NCI-H1417 (cell line): ENCODE measurements at regions not wholly inside any gene's neighbourhood (a gene's known extent, or its start where the extent isn't known, plus 50 kb on each side); places are given as distances from the start of the nearest gene placed in this dataset.

Source experiments
- DNase-seq, 3 experiments: peaks; one replicate each; lab custom pipeline; 2025; lab: John Stamatoyannopoulos, UW

GRCh38 chr1:5009376-5010065, 355.1 kb downstream of the AJAP1 start:
- no peak for DNase-seq

DNA sequence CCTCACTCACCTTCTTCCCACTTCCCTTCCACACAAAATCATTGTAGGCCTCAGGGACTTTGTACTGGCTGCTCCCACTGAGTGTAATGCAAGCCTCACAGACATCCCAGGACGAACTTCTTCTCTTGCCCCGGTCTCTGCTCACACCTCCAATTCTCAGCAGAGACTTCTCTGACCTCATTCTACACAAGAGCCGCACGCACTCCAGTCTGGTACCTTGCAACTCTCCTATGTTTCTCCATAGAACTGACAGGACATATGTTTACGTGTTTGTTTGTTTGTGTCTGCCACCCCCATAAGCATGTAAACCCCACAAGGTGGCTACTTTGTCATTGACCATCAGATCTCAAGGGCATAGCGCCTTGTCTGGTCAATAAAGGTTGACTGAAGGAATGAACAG, 350.8 kb downstream of the AJAP1 start:
- DNase-seq, result no peak

GRCh38 chr1:5002676-5003075, 348.3 kb downstream of the AJAP1 start:
- DNase-seq, result no peak

DNA sequence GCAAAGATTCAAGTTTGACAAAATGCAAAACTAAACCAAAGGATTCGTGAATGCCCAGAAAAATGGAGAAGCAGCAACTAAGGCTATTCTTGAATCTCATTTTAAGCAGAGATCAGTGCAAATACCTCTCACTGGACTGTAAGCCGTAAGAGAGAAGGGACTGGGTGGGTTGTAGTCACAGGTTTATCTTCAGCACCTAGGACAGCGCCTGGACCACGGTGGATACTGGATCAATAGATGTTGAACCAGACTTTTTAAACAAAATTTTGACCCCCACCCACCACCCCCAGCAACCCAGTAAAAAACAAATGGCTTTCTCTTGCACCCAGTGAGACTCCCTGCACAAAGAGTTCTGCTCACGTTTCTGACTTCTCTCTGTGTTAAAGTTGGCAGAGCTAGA, 347.1 kb downstream of the AJAP1 start:
- no peak for DNase-seq

GRCh38 chr1:4986306-4986705, 331.9 kb downstream of the AJAP1 start:
- no peak for DNase-seq

DNA sequence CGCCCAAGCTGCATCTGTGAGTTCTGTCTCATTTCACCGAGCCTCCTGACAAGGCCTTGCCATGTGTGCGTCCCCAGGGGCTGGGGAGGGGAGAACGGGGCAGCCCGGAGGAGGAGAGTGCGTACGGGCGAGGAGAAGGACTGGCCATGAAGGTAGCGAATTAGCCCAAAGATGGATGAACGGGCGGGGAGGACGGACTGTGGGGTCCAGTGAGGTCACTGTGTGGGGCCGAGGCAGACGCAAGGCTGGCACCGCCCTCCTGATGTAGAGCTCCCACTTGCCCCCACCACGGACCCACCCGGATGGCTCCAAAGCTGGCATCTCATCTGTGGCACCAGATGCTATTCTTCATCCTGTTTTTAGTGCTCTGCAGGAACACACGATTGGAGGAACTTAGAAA, 330.4 kb downstream of the AJAP1 start:
- DNase-seq, result no peak

GRCh38 chr1:4980211-4980610, 325.8 kb downstream of the AJAP1 start:
- no peak for DNase-seq

DNA sequence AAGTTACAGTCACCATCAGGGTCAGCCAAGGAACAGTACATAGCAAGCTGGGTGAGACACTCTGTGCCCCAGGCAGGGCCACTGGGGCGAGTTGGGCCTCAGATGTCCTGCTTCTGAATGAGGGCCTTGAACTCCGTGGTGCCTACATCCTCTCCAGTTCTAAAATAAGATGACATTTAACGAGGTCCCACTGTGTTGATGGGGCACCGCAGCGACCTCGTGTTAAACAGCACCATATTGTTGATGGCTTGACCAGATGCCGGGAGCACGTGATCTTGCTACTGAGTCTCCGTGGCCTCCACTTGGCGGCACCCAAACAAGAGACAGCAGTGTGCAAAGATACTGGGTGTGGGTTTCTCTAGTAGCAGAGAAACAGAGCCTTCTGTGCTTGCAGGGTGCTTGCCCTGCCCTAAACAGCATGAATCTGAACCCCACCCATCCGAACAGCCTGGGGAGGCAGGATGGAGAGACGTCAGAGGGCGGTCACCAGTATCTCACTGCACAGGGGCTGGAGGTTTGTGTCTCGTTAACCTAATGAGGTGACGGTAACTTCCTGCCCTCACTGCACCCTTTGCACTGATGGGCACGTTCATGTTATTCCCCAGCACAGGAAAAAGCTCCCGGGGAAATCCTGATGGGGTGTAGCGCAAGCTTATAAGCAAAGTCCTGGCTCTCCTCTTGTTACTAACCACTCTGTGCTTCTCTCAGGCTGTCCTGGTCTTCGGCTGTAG, 324.4 kb downstream of the AJAP1 start:
- DNase-seq, result no peak

DNA sequence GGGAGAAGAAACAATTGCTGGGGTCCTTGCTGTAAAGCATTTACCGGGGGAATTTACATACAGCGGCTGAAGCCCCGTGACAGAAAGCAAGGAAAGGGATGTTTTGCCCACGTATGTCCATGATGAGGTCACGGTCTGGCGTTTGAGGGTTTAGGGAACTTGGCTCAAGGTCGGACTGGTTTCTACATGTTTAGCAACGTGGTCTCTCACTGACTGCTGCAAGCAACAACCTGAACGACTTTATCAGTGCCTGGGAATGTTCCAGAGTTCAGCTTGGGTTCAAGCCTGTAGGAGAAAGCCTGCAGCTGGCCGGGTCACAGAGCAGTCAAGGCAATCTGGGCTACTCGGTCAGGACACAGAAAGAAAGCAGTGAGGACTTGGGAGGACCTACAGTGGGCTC, 323.3 kb downstream of the AJAP1 start:
- DNase-seq, result no peak

DNA sequence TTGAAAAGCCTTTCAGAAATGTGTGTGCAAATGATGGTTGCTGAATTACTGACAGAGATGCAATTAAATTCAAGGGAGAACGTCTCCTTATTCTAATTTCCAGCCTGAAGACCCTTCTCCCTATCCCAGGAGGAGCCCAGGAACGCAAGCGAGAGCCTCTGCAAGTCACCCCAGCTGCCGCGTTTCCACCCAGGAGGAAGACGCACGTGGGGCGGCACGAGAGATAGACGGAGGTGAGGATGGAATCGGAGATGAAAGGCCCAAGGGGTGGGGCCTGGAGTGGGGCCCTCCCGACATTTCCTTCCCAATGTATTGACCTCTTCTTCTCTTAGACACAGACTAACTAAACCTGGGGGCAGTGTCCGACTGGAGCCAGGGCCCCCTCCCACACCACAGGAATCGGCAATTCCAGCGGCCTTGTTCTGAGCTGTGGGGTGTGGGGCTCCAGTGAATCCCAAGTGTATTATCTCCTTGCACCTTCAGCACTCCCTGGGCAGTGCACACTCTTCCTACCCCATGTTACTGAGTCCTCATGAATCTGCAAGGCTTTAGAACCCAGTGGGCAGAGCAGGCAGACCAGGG, 322.5 kb downstream of the AJAP1 start:
- no peak for DNase-seq

DNA sequence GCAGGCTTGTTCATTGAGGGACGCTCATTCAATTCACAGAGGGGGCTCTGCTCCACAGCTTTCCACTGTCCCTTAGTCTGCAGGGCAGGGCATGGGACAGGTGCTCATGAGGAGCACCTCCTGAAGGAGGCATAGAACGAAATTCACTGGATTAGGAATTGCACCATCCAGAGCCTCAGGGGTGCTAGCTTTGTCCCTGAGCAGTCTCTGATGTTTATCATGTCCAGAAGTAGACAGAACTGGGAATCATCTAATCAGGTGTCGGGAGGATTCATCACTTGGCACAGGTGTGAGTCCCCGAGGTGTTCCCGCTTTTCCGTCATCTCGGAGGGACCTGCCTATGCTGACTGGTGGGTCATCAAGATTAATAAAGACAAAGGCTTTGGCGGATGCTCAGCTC, 321.4 kb downstream of the AJAP1 start:
- no peak for DNase-seq

GRCh38 chr1:4974981-4975685, 320.7 kb downstream of the AJAP1 start:
- DNase-seq, result no peak

DNA sequence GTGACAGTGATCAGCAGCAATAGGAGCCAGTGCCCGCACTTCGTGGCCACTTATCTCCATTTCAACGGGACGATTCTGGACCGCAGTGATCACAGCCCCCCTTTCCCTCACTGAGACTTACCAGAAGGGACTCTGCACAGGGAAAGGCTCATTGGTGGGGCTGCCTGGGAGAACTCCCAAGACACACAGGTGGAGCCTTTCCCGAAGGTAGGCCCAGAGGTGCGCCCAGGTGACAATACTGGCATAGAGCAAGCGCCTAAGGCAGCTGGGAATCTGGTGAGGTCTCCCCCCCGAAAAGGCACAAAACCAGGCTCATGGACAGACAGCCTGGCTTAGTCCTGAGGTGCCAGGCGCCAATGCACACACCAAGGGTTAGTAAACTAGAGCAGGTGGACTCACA, 318.9 kb downstream of the AJAP1 start:
- DNase-seq, result no peak

- no peak for DNase-seq
Measured at GRCh38 chr1:4972761-4973320, 318.4 kb downstream of the AJAP1 start.

GRCh38 chr1:4971666-4972065, 317.3 kb downstream of the AJAP1 start:
- no peak for DNase-seq

GRCh38 chr1:4970532-4970931, 316.1 kb downstream of the AJAP1 start:
- peak in 1 of 3 experiments; percentile 15 for DNase-seq

- no peak for DNase-seq
Measured at GRCh38 chr1:4969556-4970129, 315.2 kb downstream of the AJAP1 start.

- no peak for DNase-seq
Measured at GRCh38 chr1:4965346-4966075, 311.1 kb downstream of the AJAP1 start.

GRCh38 chr1:4964634-4965345, 310.4 kb downstream of the AJAP1 start:
- DNase-seq, result no peak

DNA sequence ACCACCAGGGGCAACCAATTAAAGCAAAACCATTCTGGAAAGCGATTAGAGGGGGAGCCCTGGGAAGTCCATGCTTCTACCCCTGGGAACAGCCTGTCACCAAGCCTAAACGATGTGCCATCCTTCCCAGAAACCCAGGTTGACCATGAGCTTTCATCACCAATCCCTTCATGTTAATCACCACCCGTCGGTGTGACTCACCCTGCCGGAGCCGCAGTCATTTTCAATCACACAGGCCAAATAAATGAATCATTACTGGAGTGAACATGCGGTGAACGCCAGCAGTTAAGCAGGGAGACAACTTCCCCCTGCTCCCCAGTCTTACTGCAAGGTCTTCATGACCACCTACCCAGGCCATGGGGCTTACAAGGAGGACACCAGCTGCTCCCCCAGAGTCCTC, 308.8 kb downstream of the AJAP1 start:
- no peak for DNase-seq

GRCh38 chr1:4962836-4963235, 308.4 kb downstream of the AJAP1 start:
- DNase-seq, result no peak
